Cardiac muscle cell (in vitro differentiated cells and primary cell): ENCODE measurements at regions not wholly inside any gene's neighbourhood (a gene's known extent, or its start where the extent isn't known, plus 50 kb on each side); places are given as distances from the start of the nearest gene placed in this dataset.
A peak's percentile ranks its signal among the peaks of the same experiment; 100 is the strongest.

Experiments used
- DNase-seq, 2 donors: peaks; one replicate each; pipeline versions ENCODE4 v3.0.0 to v3.0.0-alpha.2; 2010 to 2017; ENCODE audit warnings: low read depth in 1 of 2, low spot score in 1 of 2
- H3K27ac ChIP-seq: fragments of 200-600 bp; sonication (generic); 2 replicates; pipeline ENCODE4 v1.5.1; 2016
- H3K27me3 ChIP-seq: fragments of 200-600 bp; sonication (generic); 2 replicates; pipeline ENCODE4 v1.6.0; 2016; ENCODE audit warnings: control low read depth
- H3K36me3 ChIP-seq: fragments of 200-600 bp; sonication (generic); 2 replicates; pipeline ENCODE4 v1.5.1; 2016; ENCODE audit warnings: control low read depth
- H3K4me1 ChIP-seq: fragments of 200-600 bp; sonication (generic); 2 replicates; pipeline ENCODE4 v1.8.1; 2017; ENCODE audit warnings: low read depth, mild to moderate bottlenecking, mixed run types
- H3K4me3 ChIP-seq: fragments of 200-600 bp; sonication (generic); 2 replicates; pipeline ENCODE4 v1.5.1; 2016; ENCODE audit warnings: mild to moderate bottlenecking
- H3K9me3 ChIP-seq: fragments of 200-600 bp; sonication (generic); 2 replicates; pipeline ENCODE4 v1.5.1; 2017; ENCODE audit warnings: low read depth, mild to moderate bottlenecking, control low read depth
- TF ChIP-seq, protein P1 (sequence below): IDR thresholded peaks from 2 replicates; pipeline ENCODE4 v1.5.1; 2012; ENCODE audit warnings: low read depth, mild to moderate bottlenecking, low read length

DNA sequence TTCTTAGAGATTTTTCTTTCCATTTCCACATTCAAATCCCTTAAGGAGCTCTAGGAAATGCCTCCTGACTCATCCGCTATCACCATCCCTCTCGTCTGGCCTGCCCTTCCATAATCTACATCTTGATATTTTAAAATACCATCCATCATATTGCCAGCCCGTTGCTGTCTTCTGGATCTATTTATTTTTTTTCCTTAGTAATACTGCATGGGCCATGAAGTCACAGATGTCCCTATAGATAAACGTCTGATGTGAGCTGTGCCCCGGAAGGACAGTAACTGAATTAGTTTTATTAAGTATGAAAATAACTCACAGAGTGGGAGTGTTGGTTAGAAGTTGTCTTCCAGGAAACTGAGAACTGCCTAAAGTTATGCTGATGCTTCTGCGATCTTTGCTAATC lies 76.2 kb downstream of the KLF6 start:
- TF ChIP-seq, protein P1, sequence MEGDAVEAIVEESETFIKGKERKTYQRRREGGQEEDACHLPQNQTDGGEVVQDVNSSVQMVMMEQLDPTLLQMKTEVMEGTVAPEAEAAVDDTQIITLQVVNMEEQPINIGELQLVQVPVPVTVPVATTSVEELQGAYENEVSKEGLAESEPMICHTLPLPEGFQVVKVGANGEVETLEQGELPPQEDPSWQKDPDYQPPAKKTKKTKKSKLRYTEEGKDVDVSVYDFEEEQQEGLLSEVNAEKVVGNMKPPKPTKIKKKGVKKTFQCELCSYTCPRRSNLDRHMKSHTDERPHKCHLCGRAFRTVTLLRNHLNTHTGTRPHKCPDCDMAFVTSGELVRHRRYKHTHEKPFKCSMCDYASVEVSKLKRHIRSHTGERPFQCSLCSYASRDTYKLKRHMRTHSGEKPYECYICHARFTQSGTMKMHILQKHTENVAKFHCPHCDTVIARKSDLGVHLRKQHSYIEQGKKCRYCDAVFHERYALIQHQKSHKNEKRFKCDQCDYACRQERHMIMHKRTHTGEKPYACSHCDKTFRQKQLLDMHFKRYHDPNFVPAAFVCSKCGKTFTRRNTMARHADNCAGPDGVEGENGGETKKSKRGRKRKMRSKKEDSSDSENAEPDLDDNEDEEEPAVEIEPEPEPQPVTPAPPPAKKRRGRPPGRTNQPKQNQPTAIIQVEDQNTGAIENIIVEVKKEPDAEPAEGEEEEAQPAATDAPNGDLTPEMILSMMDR: no peak
- no peaks in the 10 kb centered on the region for H3K36me3 ChIP-seq
- peak in 1 of 2 donors; percentile 37 for DNase-seq
- peaks cover 28% of the 10 kb centered on the region for H3K4me1 ChIP-seq
- no peaks in the 10 kb centered on the region for H3K9me3 ChIP-seq
- no peaks in the 10 kb centered on the region for H3K27me3 ChIP-seq
- no peak overlapping the region for H3K4me3 ChIP-seq
- no peak overlapping the region for H3K27ac ChIP-seq

DNA sequence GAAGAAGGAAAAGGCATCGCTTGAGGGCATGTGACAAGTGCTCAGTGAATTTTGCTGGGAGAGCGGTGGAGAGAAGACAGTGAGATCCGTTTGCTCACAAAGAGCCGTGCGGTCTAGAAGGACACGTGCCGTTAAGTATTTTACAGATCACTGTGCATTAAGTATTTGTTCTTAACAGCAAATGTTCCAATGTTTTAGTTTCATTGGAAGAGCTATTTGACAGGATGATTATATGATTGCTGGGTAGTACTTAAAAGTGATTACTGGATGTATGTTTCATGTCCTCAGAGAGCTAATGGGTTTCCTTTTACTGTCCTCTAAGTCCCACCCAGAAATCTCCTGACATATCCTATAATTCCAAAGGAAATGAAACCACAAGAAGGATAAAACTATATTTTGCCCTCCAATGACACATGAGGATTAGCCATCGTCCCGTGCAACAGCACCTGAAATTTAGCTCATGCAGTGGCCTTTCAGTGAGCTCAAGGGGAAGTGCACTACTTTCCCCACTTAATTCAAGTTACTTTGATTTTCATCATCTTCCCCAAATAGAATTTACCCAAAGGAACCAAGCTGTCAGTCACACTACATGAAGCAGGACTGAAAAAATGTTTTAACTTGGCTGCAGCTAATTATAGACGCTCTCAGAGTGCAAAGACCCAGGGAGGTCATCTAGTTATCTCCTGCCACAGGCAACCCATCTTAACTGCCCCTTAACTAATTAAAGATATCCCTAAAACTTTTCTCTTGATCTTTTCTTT lies 80.3 kb downstream of the KLF6 start:
- Histone ChIP-seq H3K9me3 (no peaks in the 10 kb centered on the region), H3K27me3 (no peaks in the 10 kb centered on the region), H3K36me3 (no peaks in the 10 kb centered on the region), H3K4me3 (no peak overlapping the region), H3K4me1 (peaks cover 27% of the 10 kb centered on the region), H3K27ac (peak overlapping the region; percentile 61)
- TF ChIP-seq, protein P1: no peak
- DNase-seq: peak in 1 of 2 donors; percentile 51

DNA sequence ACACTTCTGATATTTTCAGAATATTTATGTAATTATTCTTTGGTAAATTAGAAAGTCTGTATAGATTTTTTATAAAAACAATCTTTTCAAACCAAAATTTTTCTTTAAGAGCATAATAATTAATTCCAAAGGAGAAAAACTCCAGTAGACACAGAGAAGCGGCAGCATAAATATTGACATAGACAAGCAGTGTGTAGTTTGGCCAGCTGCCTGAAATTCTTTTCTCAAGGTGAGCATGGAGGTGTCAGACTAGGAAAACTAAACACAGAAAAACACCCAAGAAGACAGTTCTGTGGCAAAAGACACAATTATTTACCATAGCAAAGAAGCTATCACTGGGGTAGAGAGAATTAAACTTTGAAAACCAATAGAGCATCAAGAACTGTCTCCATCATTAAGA lies 82.4 kb downstream of the KLF6 start:
- Histone ChIP-seq H3K27me3 (no peaks in the 10 kb centered on the region), H3K9me3 (no peaks in the 10 kb centered on the region)

DNA sequence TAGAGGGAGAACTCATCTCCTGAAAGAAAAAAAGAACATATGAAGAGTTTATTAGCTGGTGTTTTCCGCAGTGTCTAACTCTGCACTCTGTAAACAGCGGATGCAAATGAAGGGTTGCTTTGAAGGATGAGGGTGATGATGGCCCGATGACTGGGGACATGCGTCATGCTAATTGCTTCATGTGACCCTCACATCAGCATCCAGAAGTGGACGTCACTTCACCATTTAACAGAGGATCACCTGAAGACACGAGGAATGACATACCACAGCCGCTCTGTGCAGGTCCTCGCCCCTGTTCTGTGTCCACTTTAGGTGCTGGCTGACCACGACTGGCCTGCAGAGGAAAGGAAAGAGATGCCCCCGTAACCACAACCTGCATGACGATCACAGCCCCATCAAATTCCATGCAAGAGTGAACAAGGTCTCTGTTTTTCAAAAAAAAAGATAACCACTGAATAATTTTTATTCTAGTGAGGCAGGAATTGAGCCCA lies 82.9 kb downstream of the KLF6 start:
- Histone ChIP-seq H3K36me3 (no peaks in the 10 kb centered on the region), H3K4me1 (peaks cover 22% of the 10 kb centered on the region), H3K9me3 (no peaks in the 10 kb centered on the region), H3K4me3 (no peak overlapping the region), H3K27me3 (no peaks in the 10 kb centered on the region), H3K27ac (no peak overlapping the region)
- TF ChIP-seq, protein P1: no peak
- no peak for DNase-seq

More for the DNA sequence above, 82.4 kb downstream of the KLF6 start:
- Histone ChIP-seq H3K4me1 (peaks cover 22% of the 10 kb centered on the region), H3K4me3 (no peak overlapping the region), H3K36me3 (no peaks in the 10 kb centered on the region), H3K27ac (no peak overlapping the region)
- TF ChIP-seq, protein P1: no peak
- DNase-seq: no peak

DNA sequence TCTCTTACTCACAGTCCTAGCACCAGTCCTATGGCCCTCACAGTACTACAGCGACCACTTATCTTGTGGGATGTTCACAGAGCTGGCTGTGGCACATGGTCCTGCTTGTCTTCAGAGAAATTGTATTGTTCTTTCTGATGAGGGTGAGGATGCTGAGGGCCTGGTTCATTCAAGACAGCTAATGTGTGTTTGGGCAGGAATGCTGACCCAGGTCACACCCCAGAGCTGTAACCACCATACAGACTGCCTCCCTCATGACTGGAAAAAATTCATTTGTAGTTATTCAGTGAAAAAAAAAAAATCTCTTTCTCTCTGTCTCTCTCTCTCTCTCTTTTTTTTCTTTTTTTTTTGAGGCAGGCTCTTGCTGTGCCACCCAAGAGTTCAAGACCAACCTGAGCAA lies 83.5 kb downstream of the KLF6 start:
- TF ChIP-seq, protein P1: no peak
- Histone ChIP-seq H3K27ac (no peak overlapping the region), H3K4me3 (no peak overlapping the region), H3K4me1 (peaks cover 22% of the 10 kb centered on the region), H3K27me3 (no peaks in the 10 kb centered on the region), H3K36me3 (no peaks in the 10 kb centered on the region), H3K9me3 (no peaks in the 10 kb centered on the region)
- DNase-seq: no peak
